ENCODE measurements at regions not wholly inside any gene's neighbourhood (a gene's known extent, or its start where the extent isn't known, plus 50 kb on each side); places are given as distances from the start of the nearest gene placed in this dataset.

GRCh38 chr14:21734457-21735074, 60.9 kb upstream of the OR4E1 start:
- Histone ChIP-seq H3K9me3 (ENCODE audit: control insufficient read depth, insufficient read depth, low read length) (no peaks in the 10 kb centered on the region), H3K4me3 (ENCODE audit: low read length) (no peak overlapping the region), H3K27me3 (ENCODE audit: control insufficient read depth, insufficient read depth, low read length) (no peaks in the 10 kb centered on the region), H3K4me1 (ENCODE audit: control insufficient read depth, insufficient read depth, low read length) (no peaks in the 10 kb centered on the region), H3K27ac (ENCODE audit: low read length) (no peak overlapping the region), H3K36me3 (ENCODE audit: control insufficient read depth, insufficient read depth, low read length) (no peaks in the 10 kb centered on the region)
- DNase-seq (ENCODE audit: low read depth, low spot score), result peak; percentile 20
- WGBS (ENCODE audit: insufficient coverage, insufficient read length), result no CpG with 5 or more reads among the region's 7 CpGs

- Histone ChIP-seq H3K9me3 (ENCODE audit: control insufficient read depth, insufficient read depth, low read length) (no peaks in the 10 kb centered on the region), H3K27ac (ENCODE audit: low read length) (no peak overlapping the region), H3K27me3 (ENCODE audit: control insufficient read depth, insufficient read depth, low read length) (no peaks in the 10 kb centered on the region), H3K4me1 (ENCODE audit: control insufficient read depth, insufficient read depth, low read length) (no peaks in the 10 kb centered on the region), H3K36me3 (ENCODE audit: control insufficient read depth, insufficient read depth, low read length) (no peaks in the 10 kb centered on the region), H3K4me3 (ENCODE audit: low read length) (no peak overlapping the region)
- WGBS (ENCODE audit: insufficient coverage, insufficient read length), result no CpG with 5 or more reads among the region's 5 CpGs
- DNase-seq (ENCODE audit: low read depth, low spot score), result no peak
Measured at GRCh38 chr14:21729703-21730233, 56.1 kb upstream of the OR4E1 start.

- no peaks in the 10 kb centered on the region for H3K4me1 ChIP-seq (ENCODE audit: control insufficient read depth, insufficient read depth, low read length)
- H3K4me3 ChIP-seq (ENCODE audit: low read length), result no peak overlapping the region
- no CpG with 5 or more reads among the region's 2 CpGs for WGBS (ENCODE audit: insufficient coverage, insufficient read length)
- no peaks in the 10 kb centered on the region for H3K9me3 ChIP-seq (ENCODE audit: control insufficient read depth, insufficient read depth, low read length)
- H3K27ac ChIP-seq (ENCODE audit: low read length), result no peak overlapping the region
- H3K36me3 ChIP-seq (ENCODE audit: control insufficient read depth, insufficient read depth, low read length), result no peaks in the 10 kb centered on the region
- no peak for DNase-seq (ENCODE audit: low read depth, low spot score)
- H3K27me3 ChIP-seq (ENCODE audit: control insufficient read depth, insufficient read depth, low read length), result no peaks in the 10 kb centered on the region
Measured at GRCh38 chr14:21725250-21725649, 51.6 kb upstream of the OR4E1 start.

GRCh38 chr14:21724090-21724973, 50.7 kb upstream of the OR4E1 start:
- DNase-seq (ENCODE audit: low read depth, low spot score), result no peak
- Histone ChIP-seq H3K27me3 (ENCODE audit: control insufficient read depth, insufficient read depth, low read length) (no peaks in the 10 kb centered on the region), H3K9me3 (ENCODE audit: control insufficient read depth, insufficient read depth, low read length) (no peaks in the 10 kb centered on the region), H3K36me3 (ENCODE audit: control insufficient read depth, insufficient read depth, low read length) (no peaks in the 10 kb centered on the region), H3K4me3 (ENCODE audit: low read length) (no peak overlapping the region), H3K4me1 (ENCODE audit: control insufficient read depth, insufficient read depth, low read length) (no peaks in the 10 kb centered on the region), H3K27ac (ENCODE audit: low read length) (no peak overlapping the region)
- no CpG with 5 or more reads among the region's 8 CpGs for WGBS (ENCODE audit: insufficient coverage, insufficient read length)

- WGBS (ENCODE audit: insufficient coverage, insufficient read length), result no CpG with 5 or more reads among the region's 14 CpGs
- Histone ChIP-seq H3K4me1 (ENCODE audit: control insufficient read depth, insufficient read depth, low read length) (no peaks in the 10 kb centered on the region), H3K27me3 (ENCODE audit: control insufficient read depth, insufficient read depth, low read length) (no peaks in the 10 kb centered on the region), H3K9me3 (ENCODE audit: control insufficient read depth, insufficient read depth, low read length) (no peaks in the 10 kb centered on the region), H3K4me3 (ENCODE audit: low read length) (no peak overlapping the region), H3K36me3 (ENCODE audit: control insufficient read depth, insufficient read depth, low read length) (no peaks in the 10 kb centered on the region), H3K27ac (ENCODE audit: low read length) (no peak overlapping the region)
- DNase-seq (ENCODE audit: low read depth, low spot score), result peak; percentile 63
Measured at GRCh38 chr14:21723431-21724045, 49.9 kb upstream of the OR4E1 start.

Data from iPS DF 6.9 (cell line).